Middle frontal gyrus (tissue), 1 donor: ENCODE measurements at regions not wholly inside any gene's neighbourhood (a gene's known extent, or its start where the extent isn't known, plus 50 kb on each side); places are given as distances from the start of the nearest gene placed in this dataset.
"Not testable (repeated sequence)": the region's sequence is repeated elsewhere in the genome, so short reads cannot be mapped to it uniquely, and the experiment has no call there.

Source experiments
- DNase-seq: peaks from one replicate; pipeline ENCODE4 v3.0.0-alpha.2; 2015; ENCODE audit warnings: low spot score; ENCODE audit errors: extremely low spot score

GRCh38 chr15:69599271-69599670 is 146.7 kb downstream of the RPLP1 start:
- DNase-seq = no peak

- DNase-seq = no peak
Observed at GRCh38 chr15:69600556-69601085, 148.0 kb downstream of the RPLP1 start.

GRCh38 chr15:69601711-69602504 is 149.3 kb downstream of the RPLP1 start:
- DNase-seq = no peak

GRCh38 chr15:69602921-69603320 is 150.3 kb downstream of the RPLP1 start:
- no peak for DNase-seq

GRCh38 chr15:69603369-69604071 is 150.9 kb downstream of the RPLP1 start:
- no peak for DNase-seq

- DNase-seq = no peak
Observed at GRCh38 chr15:69604072-69604411, 151.4 kb downstream of the RPLP1 start.

- no peak for DNase-seq
Observed at GRCh38 chr15:69606144-69606543, 153.5 kb downstream of the RPLP1 start.

GRCh38 chr15:69606921-69607500 is 154.4 kb downstream of the RPLP1 start:
- DNase-seq = peak; percentile 40

GRCh38 chr15:69608661-69609060 is 156.0 kb downstream of the RPLP1 start:
- DNase-seq = no peak

- DNase-seq = no peak
Observed at GRCh38 chr15:69609176-69609575, 156.6 kb downstream of the RPLP1 start.

- no peak for DNase-seq
Observed at GRCh38 chr15:69609776-69610175, 157.2 kb downstream of the RPLP1 start.

- no peak for DNase-seq
Observed at GRCh38 chr15:69610277-69610676, 157.7 kb downstream of the RPLP1 start.

- no peak for DNase-seq
Observed at GRCh38 chr15:69610858-69611257, 158.2 kb downstream of the RPLP1 start.

- DNase-seq = no peak
Observed at GRCh38 chr15:69612112-69612511, 159.5 kb downstream of the RPLP1 start.

- no peak for DNase-seq
Observed at GRCh38 chr15:69613182-69613581, 160.6 kb downstream of the RPLP1 start.

GRCh38 chr15:69613988-69614387 is 161.4 kb downstream of the RPLP1 start:
- DNase-seq = no peak

- no peak for DNase-seq
Observed at GRCh38 chr15:69615736-69616135, 163.1 kb downstream of the RPLP1 start.

GRCh38 chr15:69616558-69616957 is 163.9 kb downstream of the RPLP1 start:
- DNase-seq = no peak

- DNase-seq = not testable (repeated sequence)
Observed at GRCh38 chr15:69617144-69617543, 164.5 kb downstream of the RPLP1 start.

- no peak for DNase-seq
Observed at GRCh38 chr15:69623392-69624154, 171.0 kb downstream of the RPLP1 start.

GRCh38 chr15:69624155-69624520 is 171.5 kb downstream of the RPLP1 start:
- DNase-seq = no peak

- no peak for DNase-seq
Observed at GRCh38 chr15:69624816-69625215, 172.2 kb downstream of the RPLP1 start.
